HG03103 (cell line): ENCODE measurements at regions not wholly inside any gene's neighbourhood (a gene's known extent, or its start where the extent isn't known, plus 50 kb on each side); places are given as distances from the start of the nearest gene placed in this dataset.
"Not testable (repeated sequence)": the region's sequence is repeated elsewhere in the genome, so short reads cannot be mapped to it uniquely, and the experiment has no call there.

Experiments
- ATAC-seq: cut with Tn5 transposase; IDR thresholded peaks from one replicate; pipeline ENCODE4 v1.9.1; 2021; ENCODE audit warnings: low read depth; ENCODE audit not compliant: unreplicated experiment

GRCh38 chr13:63737418-63737817 is 2321.8 kb upstream of the PCDH20 start:
- ATAC-seq = no peak

GRCh38 chr13:63731896-63732295 is 2316.2 kb upstream of the PCDH20 start:
- ATAC-seq = no peak

- not testable (repeated sequence) for ATAC-seq
Measured at GRCh38 chr13:63712159-63712558, 2296.5 kb upstream of the PCDH20 start.

GRCh38 chr13:63706751-63707150 is 2291.1 kb upstream of the PCDH20 start:
- ATAC-seq = no peak

GRCh38 chr13:63704521-63704920 is 2288.9 kb upstream of the PCDH20 start:
- ATAC-seq = no peak

- ATAC-seq = no peak
Measured at GRCh38 chr13:63700350-63700749, 2284.7 kb upstream of the PCDH20 start.

GRCh38 chr13:63699948-63700347 is 2284.3 kb upstream of the PCDH20 start:
- ATAC-seq = no peak

GRCh38 chr13:63696055-63696454 is 2280.4 kb upstream of the PCDH20 start:
- ATAC-seq = no peak

GRCh38 chr13:63693696-63694095 is 2278.0 kb upstream of the PCDH20 start:
- no peak for ATAC-seq

- ATAC-seq = no peak
Measured at GRCh38 chr13:63691474-63691873, 2275.8 kb upstream of the PCDH20 start.

- ATAC-seq = no peak
Measured at GRCh38 chr13:63690672-63691071, 2275.0 kb upstream of the PCDH20 start.

- no peak for ATAC-seq
Measured at GRCh38 chr13:63684822-63685221, 2269.2 kb upstream of the PCDH20 start.

GRCh38 chr13:63680704-63681103 is 2265.1 kb upstream of the PCDH20 start:
- no peak for ATAC-seq

GRCh38 chr13:63671296-63671695 is 2255.6 kb upstream of the PCDH20 start:
- ATAC-seq = no peak

- ATAC-seq = no peak
Measured at GRCh38 chr13:63651394-63651793, 2235.7 kb upstream of the PCDH20 start.

- no peak for ATAC-seq
Measured at GRCh38 chr13:63643543-63643942, 2227.9 kb upstream of the PCDH20 start.

- ATAC-seq = peak; percentile 77
Measured at GRCh38 chr13:63636316-63636993, 2220.8 kb upstream of the PCDH20 start.

GRCh38 chr13:63632321-63632720 is 2216.7 kb upstream of the PCDH20 start:
- ATAC-seq = no peak

GRCh38 chr13:63631006-63631405 is 2215.4 kb upstream of the PCDH20 start:
- no peak for ATAC-seq

- no peak for ATAC-seq
Measured at GRCh38 chr13:63629591-63629990, 2213.9 kb upstream of the PCDH20 start.

- ATAC-seq = no peak
Measured at GRCh38 chr13:63628310-63628709, 2212.7 kb upstream of the PCDH20 start.

GRCh38 chr13:63625869-63626268 is 2210.2 kb upstream of the PCDH20 start:
- ATAC-seq = no peak
